ENCODE measurements at regions not wholly inside any gene's neighbourhood (a gene's known extent, or its start where the extent isn't known, plus 50 kb on each side); places are given as distances from the start of the nearest gene placed in this dataset.

- H3K4me1 ChIP-seq, result peaks cover 0 to 8% (median 3%) of the 10 kb centered on the region in 6 donors
- WGBS, 5 donors, result 86 to 92% (median 89%) methylated on average over 8 of the region's 8 CpGs
- intact Hi-C loops (cut with DNase I; ENCODE audit: low total_unique reads), result no loop called here
- H3K36me3 ChIP-seq, result no peaks in the 10 kb centered on the region
- DNase-seq, result no peak
- no peaks in the 10 kb centered on the region for H3K27me3 ChIP-seq (replicated peaks in 1 of 7)
- peaks cover 0 to 8% (median 2%) of the 10 kb centered on the region in 8 donors for H3K9me3 ChIP-seq
- no peak overlapping the region for H3K27ac ChIP-seq
- TF ChIP-seq POLR2AphosphoS5 (IDR thresholded peaks at IDR 0.05), result no peak
- no peak for TF ChIP-seq POLR2A (IDR thresholded peaks at IDR 0.05)
- TF ChIP-seq, protein P1, sequence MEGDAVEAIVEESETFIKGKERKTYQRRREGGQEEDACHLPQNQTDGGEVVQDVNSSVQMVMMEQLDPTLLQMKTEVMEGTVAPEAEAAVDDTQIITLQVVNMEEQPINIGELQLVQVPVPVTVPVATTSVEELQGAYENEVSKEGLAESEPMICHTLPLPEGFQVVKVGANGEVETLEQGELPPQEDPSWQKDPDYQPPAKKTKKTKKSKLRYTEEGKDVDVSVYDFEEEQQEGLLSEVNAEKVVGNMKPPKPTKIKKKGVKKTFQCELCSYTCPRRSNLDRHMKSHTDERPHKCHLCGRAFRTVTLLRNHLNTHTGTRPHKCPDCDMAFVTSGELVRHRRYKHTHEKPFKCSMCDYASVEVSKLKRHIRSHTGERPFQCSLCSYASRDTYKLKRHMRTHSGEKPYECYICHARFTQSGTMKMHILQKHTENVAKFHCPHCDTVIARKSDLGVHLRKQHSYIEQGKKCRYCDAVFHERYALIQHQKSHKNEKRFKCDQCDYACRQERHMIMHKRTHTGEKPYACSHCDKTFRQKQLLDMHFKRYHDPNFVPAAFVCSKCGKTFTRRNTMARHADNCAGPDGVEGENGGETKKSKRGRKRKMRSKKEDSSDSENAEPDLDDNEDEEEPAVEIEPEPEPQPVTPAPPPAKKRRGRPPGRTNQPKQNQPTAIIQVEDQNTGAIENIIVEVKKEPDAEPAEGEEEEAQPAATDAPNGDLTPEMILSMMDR (IDR thresholded peaks at IDR 0.05 in 8 of 11, conservative IDR thresholded peaks at IDR 0.05 in 3 of 11), result no peak
- no peak overlapping the region for H3K4me3 ChIP-seq
Observed at GRCh38 chr5:68395302-68395701, 179.7 kb downstream of the PIK3R1 start.

GRCh38 chr5:68395926-68396511 is 180.5 kb downstream of the PIK3R1 start:
- H3K27ac ChIP-seq, result no peak overlapping the region
- intact Hi-C loops (cut with DNase I; ENCODE audit: low total_unique reads), result no loop called here
- TF ChIP-seq POLR2A (IDR thresholded peaks at IDR 0.05) (no peak), POLR2AphosphoS5 (IDR thresholded peaks at IDR 0.05) (no peak)
- TF ChIP-seq, protein P1 (IDR thresholded peaks at IDR 0.05 in 8 of 11, conservative IDR thresholded peaks at IDR 0.05 in 3 of 11), result no peak
- H3K9me3 ChIP-seq, result peaks cover 0 to 8% (median 2%) of the 10 kb centered on the region in 8 donors
- WGBS, 5 donors, result 62 to 84% (median 73%) methylated on average over 2 of the region's 2 CpGs
- no peak overlapping the region for H3K4me3 ChIP-seq
- H3K27me3 ChIP-seq (replicated peaks in 1 of 7), result no peaks in the 10 kb centered on the region
- peaks cover 0 to 8% (median 3%) of the 10 kb centered on the region in 6 donors for H3K4me1 ChIP-seq
- no peak for DNase-seq
- H3K36me3 ChIP-seq, result no peaks in the 10 kb centered on the region

DNA sequence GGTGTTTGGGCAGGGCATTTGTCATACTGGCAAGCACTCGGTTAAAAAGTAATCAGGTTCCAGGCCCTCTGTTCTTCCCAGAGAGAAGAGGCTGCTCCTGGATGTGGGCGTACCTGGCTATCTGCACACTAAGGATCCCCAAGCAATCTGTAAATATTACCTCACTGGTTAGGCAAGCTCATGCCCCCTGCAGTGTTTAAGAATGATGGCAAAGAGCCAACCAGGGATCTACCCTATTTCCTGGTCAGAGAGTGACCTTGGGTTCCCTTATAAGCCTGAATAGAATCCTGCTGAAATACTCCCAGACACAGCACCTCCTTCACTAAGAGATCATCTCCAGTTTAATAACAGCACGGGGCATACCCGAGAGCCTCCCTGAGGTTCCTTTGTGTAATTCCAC is 181.2 kb downstream of the PIK3R1 start:
- Histone ChIP-seq H3K9me3 (peaks cover 0 to 6% (median 2%) of the 10 kb centered on the region in 8 donors), H3K27me3 (replicated peaks in 1 of 7) (no peaks in the 10 kb centered on the region), H3K36me3 (no peaks in the 10 kb centered on the region), H3K4me3 (no peak overlapping the region), H3K4me1 (peaks cover 0 to 8% (median 3%) of the 10 kb centered on the region in 6 donors), H3K27ac (no peak overlapping the region)
- intact Hi-C loops (cut with DNase I; ENCODE audit: low total_unique reads), result no loop called here
- TF ChIP-seq, protein P1 (IDR thresholded peaks at IDR 0.05 in 8 of 11, conservative IDR thresholded peaks at IDR 0.05 in 3 of 11), result no peak
- no peak for TF ChIP-seq POLR2AphosphoS5 (IDR thresholded peaks at IDR 0.05)
- no peak for TF ChIP-seq POLR2A (IDR thresholded peaks at IDR 0.05)
- 79 to 89% (median 84%) methylated on average over 4 of the region's 4 CpGs for WGBS, 5 donors
- DNase-seq, result no peak

GRCh38 chr5:68398146-68398812 is 182.7 kb downstream of the PIK3R1 start:
- TF ChIP-seq POLR2A (IDR thresholded peaks at IDR 0.05), result no peak
- no peak for TF ChIP-seq POLR2AphosphoS5 (IDR thresholded peaks at IDR 0.05)
- TF ChIP-seq, protein P1 (IDR thresholded peaks at IDR 0.05 in 8 of 11, conservative IDR thresholded peaks at IDR 0.05 in 3 of 11), result no peak
- WGBS, 5 donors, result 75 to 100% (median 88%) methylated on average over 1 of the region's 1 CpG
- Histone ChIP-seq H3K27ac (no peak overlapping the region), H3K4me1 (no peaks in the 10 kb centered on the region), H3K4me3 (no peak overlapping the region), H3K9me3 (peaks cover 0 to 3% (median 0%) of the 10 kb centered on the region in 8 donors), H3K36me3 (no peaks in the 10 kb centered on the region), H3K27me3 (replicated peaks in 1 of 7) (no peaks in the 10 kb centered on the region)
- no peak for DNase-seq
- intact Hi-C loops (cut with DNase I; ENCODE audit: low total_unique reads), result no loop called here
